Epithelial cell of proximal tubule (primary cell): ENCODE measurements at regions not wholly inside any gene's neighbourhood (a gene's known extent, or its start where the extent isn't known, plus 50 kb on each side); places are given as distances from the start of the nearest gene placed in this dataset.

ENCODE experiments used
- DNase-seq: peaks from one replicate; pipeline ENCODE4 v3.0.0-alpha.2; 2011; ENCODE audit warnings: low read depth
- H3K4me3 ChIP-seq: 2 replicates; pipeline ENCODE4 v1.5.1; 2011; ENCODE audit warnings: low read depth, mild to moderate bottlenecking, low read length
- TF ChIP-seq, protein P1 (sequence below): conservative IDR thresholded peaks from 2 replicates; pipeline ENCODE4 v1.5.1; 2012; ENCODE audit warnings: low read depth, mild to moderate bottlenecking, low read length

DNA sequence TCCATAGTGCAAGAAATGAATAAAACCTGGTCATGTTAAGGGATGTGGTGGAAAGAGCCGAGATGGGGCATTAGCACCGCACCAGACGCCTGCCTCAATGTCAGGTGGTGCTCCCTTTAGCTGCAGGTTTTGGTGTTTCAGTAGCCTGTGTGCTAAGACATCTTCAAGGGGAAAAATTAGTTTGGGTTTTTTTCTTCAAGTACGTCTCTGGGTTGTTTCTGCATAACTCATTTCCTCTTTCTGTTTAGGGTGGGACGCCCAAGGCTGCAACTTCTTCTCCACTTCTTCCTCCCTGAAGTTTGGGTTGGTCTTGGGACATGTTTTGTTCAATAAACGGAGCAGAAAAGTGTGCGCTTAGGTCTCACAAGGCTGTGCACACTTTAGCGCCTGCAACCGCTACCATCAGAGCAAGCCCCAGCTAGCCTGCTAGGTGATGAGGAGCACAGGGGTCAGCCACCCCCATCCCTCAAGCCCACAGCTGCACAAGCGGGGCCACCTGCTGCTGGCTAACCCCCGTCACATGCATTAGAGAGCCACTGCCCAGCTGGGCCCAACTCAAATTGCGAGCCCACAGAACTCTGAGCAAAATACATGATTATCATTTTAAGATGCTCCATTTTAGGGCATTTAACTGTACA lies 1495.7 kb downstream of the TBC1D22A start:
- H3K4me3 ChIP-seq = no peak overlapping the region
- DNase-seq = no peak
- TF ChIP-seq, protein P1, sequence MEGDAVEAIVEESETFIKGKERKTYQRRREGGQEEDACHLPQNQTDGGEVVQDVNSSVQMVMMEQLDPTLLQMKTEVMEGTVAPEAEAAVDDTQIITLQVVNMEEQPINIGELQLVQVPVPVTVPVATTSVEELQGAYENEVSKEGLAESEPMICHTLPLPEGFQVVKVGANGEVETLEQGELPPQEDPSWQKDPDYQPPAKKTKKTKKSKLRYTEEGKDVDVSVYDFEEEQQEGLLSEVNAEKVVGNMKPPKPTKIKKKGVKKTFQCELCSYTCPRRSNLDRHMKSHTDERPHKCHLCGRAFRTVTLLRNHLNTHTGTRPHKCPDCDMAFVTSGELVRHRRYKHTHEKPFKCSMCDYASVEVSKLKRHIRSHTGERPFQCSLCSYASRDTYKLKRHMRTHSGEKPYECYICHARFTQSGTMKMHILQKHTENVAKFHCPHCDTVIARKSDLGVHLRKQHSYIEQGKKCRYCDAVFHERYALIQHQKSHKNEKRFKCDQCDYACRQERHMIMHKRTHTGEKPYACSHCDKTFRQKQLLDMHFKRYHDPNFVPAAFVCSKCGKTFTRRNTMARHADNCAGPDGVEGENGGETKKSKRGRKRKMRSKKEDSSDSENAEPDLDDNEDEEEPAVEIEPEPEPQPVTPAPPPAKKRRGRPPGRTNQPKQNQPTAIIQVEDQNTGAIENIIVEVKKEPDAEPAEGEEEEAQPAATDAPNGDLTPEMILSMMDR = no peak

DNA sequence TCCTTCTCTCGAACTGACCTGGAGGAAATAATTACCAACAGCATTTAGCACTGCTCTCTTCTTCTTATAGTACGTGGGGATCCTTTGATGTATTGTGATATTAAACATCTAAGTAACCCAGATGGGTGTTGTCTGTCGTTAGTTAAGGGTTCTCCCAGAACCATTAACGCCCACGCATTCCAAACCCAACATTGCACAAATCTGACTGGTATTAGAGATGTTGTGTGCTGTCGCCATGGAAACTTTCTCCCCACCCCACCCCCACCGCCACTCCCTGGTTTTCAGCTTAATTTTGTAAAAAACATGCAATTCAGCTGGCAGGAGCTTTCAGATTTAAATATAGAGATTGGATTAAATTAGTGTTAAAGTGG lies 1495.2 kb downstream of the TBC1D22A start:
- TF ChIP-seq, protein P1 = no peak
- no peak overlapping the region for H3K4me3 ChIP-seq
- DNase-seq = no peak

DNA sequence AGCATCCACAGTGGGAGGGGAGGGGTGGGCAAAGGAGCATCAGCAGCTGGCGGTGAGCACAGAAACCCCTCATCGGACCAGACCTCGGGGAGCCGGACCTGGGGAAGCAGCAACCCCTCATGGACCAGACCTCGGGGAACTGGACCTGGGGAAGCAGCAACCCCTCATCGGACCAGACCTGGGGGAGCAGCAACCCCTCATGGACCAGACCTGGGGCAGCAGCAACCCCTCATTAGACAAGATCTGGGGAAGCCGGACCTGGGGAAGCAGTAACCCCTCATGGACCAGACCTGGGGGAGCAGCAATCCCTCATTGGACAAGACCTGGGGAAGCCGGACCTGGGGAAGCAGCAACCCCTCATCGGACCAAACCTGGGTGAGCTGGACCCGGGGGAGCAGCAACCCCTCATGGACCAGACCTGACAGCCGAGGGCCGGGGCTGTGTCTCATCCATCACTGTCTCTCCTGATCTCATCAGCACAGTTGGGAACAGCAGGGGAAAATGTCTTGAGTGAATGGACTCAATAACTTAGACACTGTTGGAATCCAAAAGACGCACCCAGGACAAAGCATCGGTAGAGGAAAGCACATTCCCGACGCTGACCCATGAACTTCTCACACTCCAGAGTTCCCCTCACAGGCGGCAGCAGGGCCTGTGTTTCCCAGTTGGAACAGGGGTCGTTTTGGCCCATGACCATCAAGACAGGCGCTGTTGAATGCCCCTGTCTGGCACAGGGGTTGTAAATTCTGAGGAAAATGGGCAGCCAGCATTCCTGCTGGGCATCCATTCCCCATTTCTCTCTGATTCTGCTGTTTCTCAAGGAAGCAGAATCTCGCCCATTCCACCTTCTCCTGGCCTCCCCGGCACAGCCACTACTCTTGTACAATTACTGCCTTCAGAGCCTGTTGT lies 1494.6 kb downstream of the TBC1D22A start:
- TF ChIP-seq, protein P1 = no peak
- no peak for DNase-seq
- H3K4me3 ChIP-seq = no peak overlapping the region

DNA sequence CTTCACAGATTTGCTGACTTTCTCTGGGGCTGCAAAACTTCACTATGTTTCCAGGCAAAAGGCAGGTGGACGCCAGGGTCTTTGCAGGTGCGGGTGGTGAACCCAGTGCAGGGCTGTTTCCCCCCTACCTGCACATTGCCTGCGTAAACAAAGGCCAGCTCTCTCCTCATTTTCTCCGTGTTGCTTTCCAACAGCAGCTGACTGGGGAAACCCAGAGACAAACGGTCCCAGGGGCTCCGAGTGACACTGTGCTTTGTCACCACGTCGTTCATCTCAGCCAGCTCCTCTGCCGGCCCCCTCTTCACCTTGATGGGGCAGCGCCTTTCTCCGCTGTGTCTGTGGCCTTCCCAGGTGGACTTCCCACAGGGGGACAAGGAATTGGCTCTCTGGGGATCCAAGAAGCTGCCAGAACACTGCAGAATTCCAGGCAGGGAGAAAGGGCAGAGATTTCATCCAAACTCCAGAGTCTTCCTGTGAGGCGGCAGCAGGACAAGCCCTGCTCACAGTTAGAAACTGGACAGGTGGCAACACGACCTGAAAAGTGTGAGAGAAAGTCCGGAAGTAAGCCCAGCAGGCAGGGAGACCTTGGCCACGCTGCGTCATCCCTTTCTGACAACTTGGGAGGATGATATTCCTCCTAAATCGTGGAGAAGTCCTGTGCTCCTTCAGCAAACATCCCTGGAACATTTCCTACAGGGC lies 1493.7 kb downstream of the TBC1D22A start:
- no peak overlapping the region for H3K4me3 ChIP-seq
- TF ChIP-seq, protein P1 = no peak
- no peak for DNase-seq

DNA sequence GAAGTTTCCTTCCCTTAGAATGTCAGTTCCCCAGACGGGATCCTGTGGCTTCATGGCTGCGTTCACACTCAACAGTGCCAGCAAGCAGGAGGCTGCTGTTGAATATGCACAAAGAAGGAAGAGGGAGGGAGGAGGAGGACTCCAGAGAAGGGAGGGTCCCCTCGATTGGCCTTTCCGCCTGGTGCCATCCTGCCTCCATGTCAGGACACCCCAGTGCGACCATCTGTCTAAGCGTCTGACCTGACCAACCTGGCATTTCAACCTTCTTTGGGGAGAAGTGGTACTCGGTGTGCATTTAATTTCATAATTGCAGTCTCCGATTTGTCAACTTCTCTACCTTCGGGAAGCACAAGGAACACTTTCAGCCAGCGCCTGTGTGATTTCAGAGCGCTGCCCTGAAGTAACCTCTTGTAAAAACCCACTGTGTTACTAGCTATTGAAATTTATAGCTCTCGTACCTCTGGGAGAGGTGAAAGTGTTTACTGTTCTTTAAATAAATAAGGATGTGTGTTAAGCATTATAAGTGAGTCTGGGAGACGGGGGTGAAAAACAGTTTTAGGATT lies 1491.9 kb downstream of the TBC1D22A start:
- TF ChIP-seq, protein P1 = no peak
- H3K4me3 ChIP-seq = no peak overlapping the region
- DNase-seq = no peak

DNA sequence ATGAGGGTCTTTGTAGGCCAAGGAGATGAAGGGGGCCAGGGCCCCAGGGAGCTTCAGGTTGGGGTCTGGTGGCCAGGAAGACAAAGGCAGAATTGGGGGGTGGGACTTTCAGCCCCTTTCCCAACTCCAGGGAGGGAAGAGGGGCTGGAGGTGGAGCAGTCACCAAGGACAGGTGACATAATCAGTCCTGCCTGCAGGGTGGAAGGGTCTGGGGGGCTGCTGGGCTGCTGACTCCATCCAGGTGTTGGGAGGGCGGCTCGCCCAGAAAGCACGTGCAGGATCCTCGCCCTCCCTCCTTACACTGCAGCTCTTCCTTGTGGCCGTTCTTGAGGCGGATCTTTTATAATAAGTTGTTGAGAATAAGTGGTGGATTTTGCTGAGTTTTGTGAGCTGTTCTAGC lies 1491.1 kb downstream of the TBC1D22A start:
- TF ChIP-seq, protein P1 = no peak
- no peak for DNase-seq
- no peak overlapping the region for H3K4me3 ChIP-seq
